Lower lobe of right lung (tissue), 2 donors: ENCODE measurements at regions not wholly inside any gene's neighbourhood (a gene's known extent, or its start where the extent isn't known, plus 50 kb on each side); places are given as distances from the start of the nearest gene placed in this dataset.

Experiments
- ATAC-seq, 2 donors: fragments of 200-7000 bp; cut with Tn5 transposase; one replicate each; pipeline ENCODE4 v1.9.1; 2020 to 2022; ENCODE audit warnings: mild to moderate bottlenecking in 2 of 2, moderate library complexity in 2 of 2
- DNase-seq: peaks from one replicate; pipeline ENCODE4 v3.0.0-alpha.2; 2020
- H3K27ac ChIP-seq: fragments of 200-600 bp; one replicate; pipeline ENCODE4 v1.8.0; 2022
- H3K27me3 ChIP-seq: fragments of 200-600 bp; one replicate; pipeline ENCODE4 v1.8.0; 2022; ENCODE audit warnings: low read depth
- H3K36me3 ChIP-seq: fragments of 200-600 bp; one replicate; pipeline ENCODE4 v1.8.0; 2022; ENCODE audit warnings: mild to moderate bottlenecking
- H3K4me1 ChIP-seq: fragments of 200-600 bp; one replicate; pipeline ENCODE4 v1.8.0; 2022
- H3K4me3 ChIP-seq: fragments of 200-600 bp; one replicate; pipeline ENCODE4 v1.8.0; 2022; ENCODE audit warnings: mild to moderate bottlenecking
- H3K9me3 ChIP-seq: fragments of 200-600 bp; one replicate; pipeline ENCODE4 v1.8.0; 2022
- intact Hi-C: fragments of 100-400 bp; cut with DNase I; formaldehyde crosslinking; loops from one replicate; pipeline ENCODE4 v1.11.0; 2022
- TF ChIP-seq, protein P1 (sequence below): fragments of 200-600 bp; IDR thresholded peaks from one replicate; pipeline ENCODE4 v1.8.0; 2022; ENCODE audit warnings: antibody characterized with exemption, mild to moderate bottlenecking
- donor health status: DM: no; HTN: yes; CAD: no; lungs with severe emphysema.

GRCh38 chr10:121426307-121426706 is 171.9 kb downstream of the FGFR2 start:
- Histone ChIP-seq H3K4me1 (no peaks in the 10 kb centered on the region), H3K9me3 (no peaks in the 10 kb centered on the region), H3K36me3 (no peaks in the 10 kb centered on the region), H3K27me3 (no peaks in the 10 kb centered on the region), H3K4me3 (no peak overlapping the region), H3K27ac (no peak overlapping the region)
- intact Hi-C loops: no loop called here
- DNase-seq (no peak), ATAC-seq (no peak)
- TF ChIP-seq, protein P1, sequence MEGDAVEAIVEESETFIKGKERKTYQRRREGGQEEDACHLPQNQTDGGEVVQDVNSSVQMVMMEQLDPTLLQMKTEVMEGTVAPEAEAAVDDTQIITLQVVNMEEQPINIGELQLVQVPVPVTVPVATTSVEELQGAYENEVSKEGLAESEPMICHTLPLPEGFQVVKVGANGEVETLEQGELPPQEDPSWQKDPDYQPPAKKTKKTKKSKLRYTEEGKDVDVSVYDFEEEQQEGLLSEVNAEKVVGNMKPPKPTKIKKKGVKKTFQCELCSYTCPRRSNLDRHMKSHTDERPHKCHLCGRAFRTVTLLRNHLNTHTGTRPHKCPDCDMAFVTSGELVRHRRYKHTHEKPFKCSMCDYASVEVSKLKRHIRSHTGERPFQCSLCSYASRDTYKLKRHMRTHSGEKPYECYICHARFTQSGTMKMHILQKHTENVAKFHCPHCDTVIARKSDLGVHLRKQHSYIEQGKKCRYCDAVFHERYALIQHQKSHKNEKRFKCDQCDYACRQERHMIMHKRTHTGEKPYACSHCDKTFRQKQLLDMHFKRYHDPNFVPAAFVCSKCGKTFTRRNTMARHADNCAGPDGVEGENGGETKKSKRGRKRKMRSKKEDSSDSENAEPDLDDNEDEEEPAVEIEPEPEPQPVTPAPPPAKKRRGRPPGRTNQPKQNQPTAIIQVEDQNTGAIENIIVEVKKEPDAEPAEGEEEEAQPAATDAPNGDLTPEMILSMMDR: no peak
